ENCODE measurements at regions not wholly inside any gene's neighbourhood (a gene's known extent, or its start where the extent isn't known, plus 50 kb on each side); places are given as distances from the start of the nearest gene placed in this dataset.

DNA sequence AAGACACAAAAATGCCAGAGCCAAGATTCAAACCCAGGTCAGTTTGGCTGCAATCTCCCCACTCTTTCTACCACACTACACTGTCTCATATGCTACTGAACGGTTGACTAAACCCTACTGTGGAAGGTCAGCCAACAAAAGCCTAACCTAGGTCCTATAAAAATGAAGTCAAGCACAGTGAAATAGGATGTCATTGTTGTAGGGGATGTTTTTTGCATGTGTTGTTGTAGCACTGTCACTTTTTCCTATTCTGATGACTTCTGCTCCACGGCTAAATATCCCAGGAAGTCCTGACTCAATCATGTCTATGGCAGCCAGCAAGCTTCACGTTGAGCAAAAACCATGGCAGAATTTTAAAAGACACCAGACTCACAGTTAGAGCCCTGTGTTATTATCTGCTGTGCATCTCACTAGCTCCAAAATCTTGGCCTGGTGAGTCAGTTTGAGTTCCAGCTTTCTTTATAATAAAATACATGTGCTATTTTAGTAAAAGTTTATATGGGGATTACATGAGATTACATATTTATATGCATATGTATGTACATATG, 322.1 kb upstream of the NT5E start:
- H3K4me3 ChIP-seq (ENCODE audit: low read length): no peak overlapping the region
- TF ChIP-seq, protein P1, sequence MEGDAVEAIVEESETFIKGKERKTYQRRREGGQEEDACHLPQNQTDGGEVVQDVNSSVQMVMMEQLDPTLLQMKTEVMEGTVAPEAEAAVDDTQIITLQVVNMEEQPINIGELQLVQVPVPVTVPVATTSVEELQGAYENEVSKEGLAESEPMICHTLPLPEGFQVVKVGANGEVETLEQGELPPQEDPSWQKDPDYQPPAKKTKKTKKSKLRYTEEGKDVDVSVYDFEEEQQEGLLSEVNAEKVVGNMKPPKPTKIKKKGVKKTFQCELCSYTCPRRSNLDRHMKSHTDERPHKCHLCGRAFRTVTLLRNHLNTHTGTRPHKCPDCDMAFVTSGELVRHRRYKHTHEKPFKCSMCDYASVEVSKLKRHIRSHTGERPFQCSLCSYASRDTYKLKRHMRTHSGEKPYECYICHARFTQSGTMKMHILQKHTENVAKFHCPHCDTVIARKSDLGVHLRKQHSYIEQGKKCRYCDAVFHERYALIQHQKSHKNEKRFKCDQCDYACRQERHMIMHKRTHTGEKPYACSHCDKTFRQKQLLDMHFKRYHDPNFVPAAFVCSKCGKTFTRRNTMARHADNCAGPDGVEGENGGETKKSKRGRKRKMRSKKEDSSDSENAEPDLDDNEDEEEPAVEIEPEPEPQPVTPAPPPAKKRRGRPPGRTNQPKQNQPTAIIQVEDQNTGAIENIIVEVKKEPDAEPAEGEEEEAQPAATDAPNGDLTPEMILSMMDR (conservative IDR thresholded peaks at IDR 0.05; ENCODE audit: low read length): no peak
- no peak for DNase-seq (ENCODE audit: low read depth)

DNA sequence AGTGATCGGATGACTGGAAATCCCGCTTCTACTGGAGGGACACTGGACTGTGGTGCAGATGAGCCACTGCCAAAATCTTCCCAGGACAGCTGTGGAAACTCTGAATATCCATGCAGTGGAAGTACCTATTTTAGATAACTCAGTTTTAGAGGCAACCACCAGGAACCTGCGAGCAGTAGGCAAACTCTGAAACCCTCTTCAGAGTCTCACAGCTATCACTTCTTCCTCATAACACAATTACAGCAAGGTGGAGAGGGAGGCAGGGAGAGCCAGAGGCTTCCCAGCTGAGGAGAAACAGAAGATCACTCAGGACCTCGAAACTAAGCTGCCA, 322.8 kb upstream of the NT5E start:
- TF ChIP-seq, protein P1 (conservative IDR thresholded peaks at IDR 0.05; ENCODE audit: low read length): no peak
- no peak for DNase-seq (ENCODE audit: low read depth)
- H3K4me3 ChIP-seq (ENCODE audit: low read length): no peak overlapping the region

DNA sequence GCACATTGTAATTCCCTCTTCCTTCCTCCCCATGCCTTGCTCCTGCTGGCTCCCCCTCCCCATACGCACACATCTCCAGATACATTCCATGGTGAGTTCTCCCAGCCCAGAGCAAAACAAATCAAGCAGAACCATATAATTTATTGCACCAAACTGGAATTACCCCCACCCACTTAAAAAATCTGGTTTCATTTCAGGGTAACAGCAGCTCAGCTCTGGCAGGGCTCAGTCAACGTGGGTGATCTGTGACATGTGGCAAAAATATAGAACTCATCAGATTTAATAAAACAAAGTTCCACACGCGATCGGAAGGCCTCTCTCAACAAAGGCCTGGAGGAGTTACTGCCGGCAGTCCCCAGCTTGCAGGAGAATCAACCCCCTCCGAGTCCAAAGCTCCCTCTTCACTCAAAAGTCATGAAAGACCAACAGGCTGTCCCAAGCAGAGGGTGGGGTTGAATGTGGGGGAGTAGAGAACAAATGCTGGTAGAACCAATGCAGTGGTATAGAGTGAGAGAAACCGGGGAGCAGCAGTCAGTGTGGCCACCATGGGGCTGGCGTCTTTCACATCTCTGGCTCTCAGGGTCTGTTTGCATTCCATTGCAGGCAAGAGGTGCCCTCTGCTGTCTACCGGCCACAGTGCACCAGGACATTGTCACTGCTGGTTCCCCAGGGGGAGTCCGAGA, 323.3 kb upstream of the NT5E start:
- H3K4me3 ChIP-seq (ENCODE audit: low read length): peak overlapping the region; percentile 2; the same call in 1 of the 2 replicates
- TF ChIP-seq, protein P1 (conservative IDR thresholded peaks at IDR 0.05; ENCODE audit: low read length): peak; percentile 81
- DNase-seq (ENCODE audit: low read depth): peak; percentile 69

DNA sequence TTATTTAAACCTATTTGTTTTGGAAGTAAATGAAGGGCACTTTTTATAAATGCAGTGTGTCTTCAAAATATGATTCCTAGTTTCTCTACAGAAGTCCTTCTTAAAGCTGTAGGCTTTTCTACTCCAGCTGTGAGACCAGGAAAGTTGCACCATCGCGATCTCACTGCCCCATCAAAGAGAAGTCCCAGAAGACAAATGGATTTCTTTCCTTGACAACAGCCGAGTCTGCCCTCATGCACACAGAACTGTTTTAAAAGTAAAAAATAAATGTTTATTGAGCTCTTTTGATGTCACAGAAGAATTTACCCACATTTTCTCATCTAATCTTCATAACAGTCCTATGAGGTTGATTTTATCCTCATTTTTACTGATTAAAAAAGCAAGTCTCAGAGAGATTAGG, 324.4 kb upstream of the NT5E start:
- TF ChIP-seq, protein P1 (conservative IDR thresholded peaks at IDR 0.05; ENCODE audit: low read length): no peak
- peak; percentile 42 for DNase-seq (ENCODE audit: low read depth)
- no peak overlapping the region for H3K4me3 ChIP-seq (ENCODE audit: low read length)

DNA sequence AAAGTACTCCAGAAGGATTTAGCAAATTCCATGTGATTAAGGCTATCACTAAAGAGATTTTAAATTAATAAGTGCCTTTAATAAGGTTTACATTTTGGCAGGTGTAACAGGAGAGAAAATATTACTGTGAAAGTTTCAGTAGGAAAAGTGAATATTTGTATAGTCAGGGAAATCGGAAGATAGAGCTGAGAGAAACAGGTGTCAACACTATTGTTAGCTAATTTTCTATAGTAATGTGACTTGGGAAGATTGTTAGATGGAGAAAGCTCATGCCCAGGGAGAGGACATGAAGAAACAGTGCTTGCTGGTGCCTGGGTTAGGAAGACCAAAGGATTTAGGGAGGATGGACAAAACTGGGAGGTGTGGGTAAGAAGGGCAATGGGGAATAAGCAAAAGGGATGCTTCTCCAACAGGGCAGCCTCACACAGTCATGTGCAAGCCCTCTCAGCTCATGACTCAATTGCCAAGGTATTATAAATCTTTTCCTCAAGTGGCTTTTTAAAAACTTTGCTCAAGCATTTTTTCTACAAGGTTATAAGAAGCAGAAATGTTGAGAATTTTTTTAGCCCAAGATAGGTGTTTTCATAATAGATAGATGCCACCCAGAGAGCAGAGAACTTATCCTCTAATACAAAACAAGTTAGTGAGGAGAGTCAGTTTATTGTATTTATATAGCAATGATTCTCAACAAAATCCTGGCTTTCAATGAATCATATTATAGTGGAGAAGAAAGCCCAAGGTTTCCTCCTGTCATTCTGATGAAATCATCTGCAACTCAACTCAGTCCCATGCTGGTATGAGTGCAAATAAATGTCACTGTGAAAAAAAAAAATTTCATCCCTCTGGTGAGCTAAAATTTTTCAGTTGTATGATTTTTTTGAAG, 325.2 kb upstream of the NT5E start:
- peak; percentile 83 for DNase-seq (ENCODE audit: low read depth)
- no peak overlapping the region for H3K4me3 ChIP-seq (ENCODE audit: low read length)
- TF ChIP-seq, protein P1 (conservative IDR thresholded peaks at IDR 0.05; ENCODE audit: low read length): no peak

DNA sequence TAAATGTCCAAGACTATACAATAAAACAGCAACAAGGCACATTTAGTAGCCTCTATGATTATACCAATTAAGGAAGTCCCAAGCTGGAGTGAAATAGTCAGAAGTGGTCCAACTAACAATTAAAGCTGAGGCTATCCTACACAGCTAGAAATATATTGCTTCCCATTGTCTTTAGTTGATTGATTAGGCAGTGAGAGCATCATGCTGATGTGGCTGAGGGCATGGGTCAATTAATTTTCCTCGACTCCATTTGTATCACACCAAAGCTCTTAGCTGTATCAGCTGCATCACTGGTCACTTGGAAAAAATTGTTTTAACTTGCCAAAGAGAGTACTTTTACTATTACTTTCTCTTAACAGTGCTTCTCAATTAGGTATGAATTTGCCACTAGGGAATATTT, 328.7 kb upstream of the NT5E start:
- TF ChIP-seq, protein P1 (conservative IDR thresholded peaks at IDR 0.05; ENCODE audit: low read length): no peak
- no peak for DNase-seq (ENCODE audit: low read depth)

More for the DNA sequence above, 328.7 kb upstream of the NT5E start:
- no peak overlapping the region for H3K4me3 ChIP-seq (ENCODE audit: low read length)
